IMR-90 (cell line): ENCODE measurements at regions not wholly inside any gene's neighbourhood (a gene's known extent, or its start where the extent isn't known, plus 50 kb on each side); places are given as distances from the start of the nearest gene placed in this dataset.

Source experiments
- ATAC-seq: fragments of 200-7000 bp; cut with Tn5 transposase; 2 replicates; pipeline ENCODE4 v1.9.1; 2020; ENCODE audit warnings: low read depth, mild to moderate bottlenecking, moderate library complexity
- BruUV-seq: library from RNA; stranded (reverse); fragments of 400-500 nt; replicated peaks from 2 replicates; lab custom pipeline; 2021; lab: Mats Ljungman, UMichigan
- CTCF ChIA-PET: fragments of 300-600 bp; formaldehyde crosslinking; extraction: SDS; loops from one replicate; lab custom pipeline; 2021; ENCODE audit warnings: antibody characterized with exemption; lab: Yijun Ruan, JAX
- POLR2A ChIA-PET: fragments of 300-600 bp; sonication (Branson Sonifier 250); formaldehyde crosslinking; loops from one replicate; lab custom pipeline; 2022; ENCODE audit warnings: antibody characterized with exemption; ENCODE audit not compliant: unreplicated experiment; lab: Charles Lee
- DNase-seq: peaks from one replicate; pipeline ENCODE4 v3.0.0; 2013
- H2AFZ ChIP-seq: replicated peaks from 2 replicates; pipeline ENCODE3; 2013; ENCODE audit warnings: low read length, mild to moderate bottlenecking; ENCODE audit not compliant: poor library complexity
- H2AK5ac ChIP-seq: 2 replicates; pipeline ENCODE4 v1.6.1; 2013; ENCODE audit warnings: low read depth, low read length, inconsistent platforms
- H2AK9ac ChIP-seq: replicated peaks from 2 replicates; pipeline ENCODE3; 2013; ENCODE audit warnings: mild to moderate bottlenecking, low read depth, low read length, moderate library complexity; ENCODE audit not compliant: poor library complexity
- H2BK120ac ChIP-seq: 2 replicates; pipeline ENCODE4 v1.6.1; 2013; ENCODE audit warnings: low read depth, low read length, inconsistent platforms
- H2BK15ac ChIP-seq: 3 replicates; pipeline ENCODE4 v1.6.1; 2013; ENCODE audit warnings: low read depth, low read length, inconsistent platforms
- H2BK20ac ChIP-seq: 2 replicates; pipeline ENCODE4 v1.6.1; 2013; ENCODE audit warnings: low read depth, mild to moderate bottlenecking, inconsistent platforms, low read length, moderate library complexity
- H2BK5ac ChIP-seq: 2 replicates; pipeline ENCODE4 v1.6.1; 2013; ENCODE audit warnings: mild to moderate bottlenecking, low read depth, low read length, inconsistent platforms; ENCODE audit not compliant: poor library complexity, severe bottlenecking
- H3K14ac ChIP-seq: replicated peaks from 2 replicates; pipeline ENCODE4 v1.6.1; 2013; ENCODE audit warnings: low read depth, low read length, inconsistent platforms
- H3K18ac ChIP-seq: 2 replicates; pipeline ENCODE4 v1.6.1; 2013; ENCODE audit warnings: low read depth, low read length, control low read depth
- H3K23ac ChIP-seq: 2 replicates; pipeline ENCODE4 v1.6.1; 2013; ENCODE audit warnings: low read depth, low read length, inconsistent platforms
- H3K27ac ChIP-seq: 2 replicates; pipeline ENCODE4 v1.5.1; 2013; ENCODE audit warnings: mild to moderate bottlenecking, control low read depth, low read length; ENCODE audit not compliant: insufficient read depth
- H3K27me3 ChIP-seq: 2 replicates; pipeline ENCODE4 v1.6.1; 2013; ENCODE audit warnings: low read length; ENCODE audit not compliant: control insufficient read depth, insufficient read depth
- H3K36me3 ChIP-seq: 2 replicates; pipeline ENCODE4 v1.6.1; 2013; ENCODE audit warnings: low read length, mixed read lengths; ENCODE audit not compliant: control insufficient read depth, insufficient read depth
- H3K4ac ChIP-seq: 2 replicates; pipeline ENCODE4 v1.6.1; 2013; ENCODE audit warnings: low read depth, low read length, inconsistent platforms
- H3K4me1 ChIP-seq: 2 replicates; pipeline ENCODE4 v1.6.1; 2013; ENCODE audit warnings: low read length, mixed read lengths; ENCODE audit not compliant: control insufficient read depth, insufficient read depth
- H3K4me2 ChIP-seq: 2 replicates; pipeline ENCODE4 v1.6.1; 2013; ENCODE audit warnings: low read depth, mild to moderate bottlenecking, control low read depth, low read length, moderate library complexity
- H3K4me3 ChIP-seq: 2 replicates; pipeline ENCODE4 v1.5.1; 2013; ENCODE audit warnings: low read depth, mild to moderate bottlenecking, control low read depth, low read length, moderate library complexity; ENCODE audit not compliant: insufficient read depth
- H3K56ac ChIP-seq: 2 replicates; pipeline ENCODE4 v1.6.1; 2013; ENCODE audit warnings: low read length, inconsistent platforms; ENCODE audit not compliant: insufficient read depth; ENCODE audit errors: extremely low read depth
- H3K79me1 ChIP-seq, 2 experiments: 2 replicates each; pipeline ENCODE4 v1.6.1; 2013; ENCODE audit warnings: low read length in 2 of 2, inconsistent platforms in 1 of 2, low read depth in 1 of 2
- H3K9ac ChIP-seq: 2 replicates; pipeline ENCODE4 v1.6.1; 2013; ENCODE audit warnings: low read depth, low read length, control low read depth
- H3K9me1 ChIP-seq: 2 replicates; pipeline ENCODE4 v1.6.1; 2013; ENCODE audit warnings: low read length, inconsistent platforms; ENCODE audit not compliant: insufficient read depth
- H3K9me3 ChIP-seq: 2 replicates; pipeline ENCODE4 v1.6.1; 2013; ENCODE audit warnings: low read length; ENCODE audit not compliant: control insufficient read depth, insufficient read depth
- H4K20me1 ChIP-seq: 2 replicates; pipeline ENCODE4 v1.6.1; 2013; ENCODE audit warnings: low read length, inconsistent platforms; ENCODE audit not compliant: insufficient read depth
- H4K5ac ChIP-seq: 2 replicates; pipeline ENCODE4 v1.6.1; 2013; ENCODE audit warnings: mild to moderate bottlenecking, low read depth, low read length, control low read depth
- H4K8ac ChIP-seq, 2 experiments: 2 replicates each; pipeline ENCODE4 v1.6.1; 2013; ENCODE audit warnings: low read depth in 2 of 2, low read length in 2 of 2, control low read depth in 1 of 2, inconsistent platforms in 1 of 2
- H4K91ac ChIP-seq: 2 replicates; pipeline ENCODE4 v1.6.1; 2013; ENCODE audit warnings: low read depth, low read length, inconsistent platforms; ENCODE audit not compliant: insufficient read depth
- BHLHE40 ChIP-seq: fragments of 150-350 bp; IDR thresholded peaks from 2 replicates; pipeline ENCODE4 v1.6.1; 2016; ENCODE audit warnings: mild to moderate bottlenecking, low read depth, low read length
- CEBPB ChIP-seq: IDR thresholded peaks from 2 replicates; pipeline ENCODE4 v1.6.1; 2012; ENCODE audit warnings: low read depth, low read length, improper control_type of control experiment
- CHD1 ChIP-seq: IDR thresholded peaks from 2 replicates; pipeline ENCODE4 v1.6.1; 2012; ENCODE audit warnings: low read depth, low read length, improper control_type of control experiment
- CTCF ChIP-seq: conservative IDR thresholded peaks from 2 replicates; pipeline ENCODE4 v1.5.1; 2012; ENCODE audit warnings: mild to moderate bottlenecking, low read depth, low read length, improper control_type of control experiment
- MAFK ChIP-seq: IDR thresholded peaks from 2 replicates; pipeline ENCODE4 v1.6.1; 2012; ENCODE audit warnings: low read depth, low read length, improper control_type of control experiment
- MAZ ChIP-seq: IDR thresholded peaks from 2 replicates; pipeline ENCODE4 v1.6.1; 2012; ENCODE audit warnings: low read depth, mild to moderate bottlenecking, low read length, improper control_type of control experiment, moderate library complexity, borderline replicate concordance
- MXI1 ChIP-seq: IDR thresholded peaks from 2 replicates; pipeline ENCODE4 v1.6.1; 2012; ENCODE audit warnings: low read depth, mild to moderate bottlenecking, low read length, moderate library complexity, borderline replicate concordance
- NFE2L2 ChIP-seq: fragments of 150-350 bp; IDR thresholded peaks from 2 replicates; pipeline ENCODE4 v1.6.1; 2016; ENCODE audit warnings: low read depth, mild to moderate bottlenecking, low read length
- POLR2A ChIP-seq: IDR thresholded peaks from 2 replicates; pipeline ENCODE4 v1.6.1; 2012; ENCODE audit warnings: mild to moderate bottlenecking, low read depth, low read length
- RAD21 ChIP-seq: IDR thresholded peaks from 2 replicates; pipeline ENCODE4 v1.6.1; 2012; ENCODE audit warnings: low read length, improper control_type of control experiment
- RCOR1 ChIP-seq: IDR thresholded peaks from 2 replicates; pipeline ENCODE4 v1.6.1; 2012; ENCODE audit warnings: mild to moderate bottlenecking, low read length, improper control_type of control experiment; ENCODE audit not compliant: insufficient replicate concordance
- RFX5 ChIP-seq: IDR thresholded peaks from 2 replicates; pipeline ENCODE4 v1.8.0; 2012; ENCODE audit warnings: low read depth, mild to moderate bottlenecking, low read length, moderate library complexity
- SMC3 ChIP-seq: fragments of 150-350 bp; IDR thresholded peaks from 2 replicates; pipeline ENCODE4 v1.6.1; 2016; ENCODE audit warnings: low read depth, mild to moderate bottlenecking, antibody characterized with exemption, low read length, moderate library complexity
- USF2 ChIP-seq: fragments of 150-350 bp; IDR thresholded peaks from 2 replicates; pipeline ENCODE4 v1.6.1; 2017; ENCODE audit warnings: mild to moderate bottlenecking, antibody characterized with exemption, low read length, low read depth
- WGBS, 2 experiments: methylation state at CpG; one replicate each; pipeline versions ENCODE4 v1.1.5 to v1.1.7; 2013; ENCODE audit warnings: missing lambda C conversion rate in 2 of 2; ENCODE audit not compliant: insufficient read length in 1 of 2; ENCODE audit errors: extremely low coverage in 2 of 2; 5-methylcytosine and 5-hydroxymethylcytosine counted together
- dilution Hi-C: fragments of 300-500 bp; cut with HindIII; formaldehyde crosslinking; loops from one replicate; pipeline ENCODE4 v1.14.3; 2018; ENCODE audit warnings: low sequenced_read_pairs; ENCODE audit not compliant: unreplicated experiment
- in situ Hi-C: fragments of 300-500 bp; cut with MboI; formaldehyde crosslinking; loops from 3 replicates; pipeline ENCODE4 v1.14.3; 2019; ENCODE audit warnings: low sequenced_read_pairs, inconsistent platforms, mixed read lengths
- intact Hi-C: fragments of 100-400 bp; cut with micrococcal nuclease; formaldehyde crosslinking; loops from 2 replicates; pipeline ENCODE4 v1.10.0; 2022

GRCh38 chr5:2031581-2031980 lies 148.9 kb upstream of the IRX4 start:
- DNase-seq (no peak), ATAC-seq (no peak)
- H2BK15ac ChIP-seq = no peak overlapping the region
- ChIA-PET CTCF (interaction anchor here (0.6 kb wide), 1 partner anchor 243 kb away, joined by 3 read pairs; no protein-coding TSS in a partner anchor), POLR2A (no interaction called here)
- no peak overlapping the region for H3K4me2 ChIP-seq
- no peak overlapping the region for H4K91ac ChIP-seq
- H2AK5ac ChIP-seq = no peak overlapping the region
- no peak overlapping the region for H2AK9ac ChIP-seq
- no peak overlapping the region for H2BK5ac ChIP-seq
- H3K27me3 ChIP-seq = no peaks in the 10 kb centered on the region
- no peak overlapping the region for H4K8ac ChIP-seq
- dilution Hi-C loops (no loop called here), in situ Hi-C loops (no loop called here), intact Hi-C loops (no loop called here)
- 79% methylated on average over 5 of the region's 11 CpGs; no CpG with 5 or more reads in 1 of the 2 experiments for WGBS, 2 experiments
- no peak overlapping the region for H3K4ac ChIP-seq
- no peak overlapping the region for H2AFZ ChIP-seq
- no peak overlapping the region for H2BK20ac ChIP-seq
- H3K79me1 ChIP-seq = no peaks in the 10 kb centered on the region
- no peaks in the 10 kb centered on the region for H3K4me1 ChIP-seq
- H3K4me3 ChIP-seq = no peak overlapping the region
- H3K27ac ChIP-seq = no peak overlapping the region
- H3K9ac ChIP-seq = no peak overlapping the region
- no peaks in the 10 kb centered on the region for H3K9me1 ChIP-seq
- no peak overlapping the region for H3K56ac ChIP-seq
- TF ChIP-seq POLR2A (no peak), USF2 (no peak), CTCF (no peak), CEBPB (no peak), CHD1 (no peak), RAD21 (no peak), RCOR1 (no peak), MAZ (no peak), SMC3 (no peak), NFE2L2 (no peak), BHLHE40 (no peak), MXI1 (no peak), MAFK (no peak), RFX5 (no peak)
- no peak overlapping the region for H4K5ac ChIP-seq
- H2BK120ac ChIP-seq = no peak overlapping the region
- no peak overlapping the region for H3K18ac ChIP-seq
- no peak overlapping the region for H3K14ac ChIP-seq
- no peak overlapping the region for H3K23ac ChIP-seq
- no peaks in the 10 kb centered on the region for H4K20me1 ChIP-seq
- no TSS peak for BruUV-seq
- H3K9me3 ChIP-seq = no peaks in the 10 kb centered on the region
- H3K36me3 ChIP-seq = no peaks in the 10 kb centered on the region
